ENCODE measurements at regions not wholly inside any gene's neighbourhood (a gene's known extent, or its start where the extent isn't known, plus 50 kb on each side); places are given as distances from the start of the nearest gene placed in this dataset.

- Mint-ChIP-seq H3K36me3 (ENCODE audit: insufficient read depth, unreplicated experiment) (no peaks in the 10 kb centered on the region), H3K4me3 (ENCODE audit: unreplicated experiment) (no peak overlapping the region), H3K4me1 (ENCODE audit: insufficient read depth, unreplicated experiment) (peaks cover 6% of the 10 kb centered on the region), H3K9me3 (ENCODE audit: unreplicated experiment) (no peaks in the 10 kb centered on the region), H3K27me3 (ENCODE audit: insufficient read depth, unreplicated experiment) (no peaks in the 10 kb centered on the region), H3K27ac (ENCODE audit: low read depth, unreplicated experiment) (no peak overlapping the region)
- ChIA-PET POLR2A (no interaction called here), CTCF (interaction anchor here (0.7 kb wide), 1 partner anchor 48 kb away, joined by 3 read pairs; no protein-coding TSS in a partner anchor)
- TF ChIP-seq, protein P1, sequence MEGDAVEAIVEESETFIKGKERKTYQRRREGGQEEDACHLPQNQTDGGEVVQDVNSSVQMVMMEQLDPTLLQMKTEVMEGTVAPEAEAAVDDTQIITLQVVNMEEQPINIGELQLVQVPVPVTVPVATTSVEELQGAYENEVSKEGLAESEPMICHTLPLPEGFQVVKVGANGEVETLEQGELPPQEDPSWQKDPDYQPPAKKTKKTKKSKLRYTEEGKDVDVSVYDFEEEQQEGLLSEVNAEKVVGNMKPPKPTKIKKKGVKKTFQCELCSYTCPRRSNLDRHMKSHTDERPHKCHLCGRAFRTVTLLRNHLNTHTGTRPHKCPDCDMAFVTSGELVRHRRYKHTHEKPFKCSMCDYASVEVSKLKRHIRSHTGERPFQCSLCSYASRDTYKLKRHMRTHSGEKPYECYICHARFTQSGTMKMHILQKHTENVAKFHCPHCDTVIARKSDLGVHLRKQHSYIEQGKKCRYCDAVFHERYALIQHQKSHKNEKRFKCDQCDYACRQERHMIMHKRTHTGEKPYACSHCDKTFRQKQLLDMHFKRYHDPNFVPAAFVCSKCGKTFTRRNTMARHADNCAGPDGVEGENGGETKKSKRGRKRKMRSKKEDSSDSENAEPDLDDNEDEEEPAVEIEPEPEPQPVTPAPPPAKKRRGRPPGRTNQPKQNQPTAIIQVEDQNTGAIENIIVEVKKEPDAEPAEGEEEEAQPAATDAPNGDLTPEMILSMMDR (IDR thresholded peaks at IDR 0.05; ENCODE audit: unreplicated experiment), result no peak
- DNase-seq (ENCODE audit: unreplicated experiment), result no peak
- intact Hi-C loops (cut with micrococcal nuclease), result no loop called here
- no TSS peak for BruUV-seq (replicated peaks)
Measured at GRCh38 chr15:73001840-73002239, 50.4 kb upstream of the NEO1 start.

DNA sequence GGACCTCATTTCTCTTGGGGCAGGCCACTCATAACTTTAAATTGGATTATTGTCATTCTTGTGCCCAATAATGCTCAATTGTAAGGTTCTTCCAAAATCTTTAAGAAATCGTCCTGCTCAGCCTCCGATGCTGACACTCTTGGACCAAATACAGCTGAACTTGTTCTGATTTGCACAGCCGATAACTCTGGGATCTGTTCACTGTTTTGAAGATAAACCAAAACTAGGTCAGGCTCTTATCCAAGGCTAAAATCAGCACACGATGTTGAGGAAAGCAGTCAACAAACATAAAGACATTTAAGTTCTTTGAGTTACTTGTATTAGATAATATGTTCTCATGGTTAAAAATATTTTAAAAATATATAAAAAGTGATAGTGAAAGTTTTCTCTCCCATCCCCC is 52.0 kb upstream of the NEO1 start:
- POLR2A ChIA-PET, result interaction anchor here (1.2 to 1.3 kb wide), 2 partner anchors 9 to 51 kb away, joined by 3 to 4 read pairs; no protein-coding TSS in a partner anchor
- Mint-ChIP-seq H3K9me3 (ENCODE audit: unreplicated experiment) (no peaks in the 10 kb centered on the region), H3K27ac (ENCODE audit: low read depth, unreplicated experiment) (no peak overlapping the region), H3K27me3 (ENCODE audit: insufficient read depth, unreplicated experiment) (no peaks in the 10 kb centered on the region), H3K36me3 (ENCODE audit: insufficient read depth, unreplicated experiment) (no peaks in the 10 kb centered on the region), H3K4me1 (ENCODE audit: insufficient read depth, unreplicated experiment) (peaks cover 6% of the 10 kb centered on the region), H3K4me3 (ENCODE audit: unreplicated experiment) (no peak overlapping the region)
- intact Hi-C loops (cut with micrococcal nuclease), result no loop called here
- TF ChIP-seq, protein P1 (IDR thresholded peaks at IDR 0.05; ENCODE audit: unreplicated experiment), result no peak
- no peak for DNase-seq (ENCODE audit: unreplicated experiment)
- CTCF ChIA-PET, result no interaction called here
- BruUV-seq (replicated peaks), result no TSS peak

DNA sequence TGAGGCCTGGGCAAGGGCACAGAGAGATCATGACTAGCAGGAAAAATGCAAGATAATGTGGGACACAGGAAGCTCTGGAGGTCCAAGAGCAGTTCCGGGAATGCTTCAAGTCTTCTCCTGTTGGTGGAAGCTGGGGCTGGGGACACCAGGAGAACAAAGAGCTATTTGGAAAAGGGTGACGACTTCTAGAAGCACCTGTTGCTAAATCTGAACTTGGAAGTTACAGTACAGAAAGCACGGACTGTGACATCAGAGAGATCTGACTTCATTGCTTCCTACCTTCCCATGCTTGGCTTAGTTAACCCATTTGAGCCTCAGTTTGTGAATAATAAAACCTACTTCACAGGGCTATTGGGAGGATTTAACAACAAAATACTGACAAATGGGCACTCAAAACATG is 52.7 kb upstream of the NEO1 start:
- no peak for DNase-seq (ENCODE audit: unreplicated experiment)
- Mint-ChIP-seq H3K9me3 (ENCODE audit: unreplicated experiment) (no peaks in the 10 kb centered on the region), H3K27me3 (ENCODE audit: insufficient read depth, unreplicated experiment) (no peaks in the 10 kb centered on the region), H3K4me3 (ENCODE audit: unreplicated experiment) (no peak overlapping the region), H3K27ac (ENCODE audit: low read depth, unreplicated experiment) (no peak overlapping the region), H3K36me3 (ENCODE audit: insufficient read depth, unreplicated experiment) (no peaks in the 10 kb centered on the region), H3K4me1 (ENCODE audit: insufficient read depth, unreplicated experiment) (peaks cover 6% of the 10 kb centered on the region)
- ChIA-PET CTCF (interaction anchor here (0.5 kb wide), 1 partner anchor 11 kb away, joined by 3 read pairs; no protein-coding TSS in a partner anchor), POLR2A (interaction anchor here (1.2 to 1.3 kb wide), 2 partner anchors 9 to 52 kb away, joined by 3 to 4 read pairs; no protein-coding TSS in a partner anchor)
- no TSS peak for BruUV-seq (replicated peaks)
- TF ChIP-seq, protein P1 (IDR thresholded peaks at IDR 0.05; ENCODE audit: unreplicated experiment), result no peak
- intact Hi-C loops (cut with micrococcal nuclease), result no loop called here

DNA sequence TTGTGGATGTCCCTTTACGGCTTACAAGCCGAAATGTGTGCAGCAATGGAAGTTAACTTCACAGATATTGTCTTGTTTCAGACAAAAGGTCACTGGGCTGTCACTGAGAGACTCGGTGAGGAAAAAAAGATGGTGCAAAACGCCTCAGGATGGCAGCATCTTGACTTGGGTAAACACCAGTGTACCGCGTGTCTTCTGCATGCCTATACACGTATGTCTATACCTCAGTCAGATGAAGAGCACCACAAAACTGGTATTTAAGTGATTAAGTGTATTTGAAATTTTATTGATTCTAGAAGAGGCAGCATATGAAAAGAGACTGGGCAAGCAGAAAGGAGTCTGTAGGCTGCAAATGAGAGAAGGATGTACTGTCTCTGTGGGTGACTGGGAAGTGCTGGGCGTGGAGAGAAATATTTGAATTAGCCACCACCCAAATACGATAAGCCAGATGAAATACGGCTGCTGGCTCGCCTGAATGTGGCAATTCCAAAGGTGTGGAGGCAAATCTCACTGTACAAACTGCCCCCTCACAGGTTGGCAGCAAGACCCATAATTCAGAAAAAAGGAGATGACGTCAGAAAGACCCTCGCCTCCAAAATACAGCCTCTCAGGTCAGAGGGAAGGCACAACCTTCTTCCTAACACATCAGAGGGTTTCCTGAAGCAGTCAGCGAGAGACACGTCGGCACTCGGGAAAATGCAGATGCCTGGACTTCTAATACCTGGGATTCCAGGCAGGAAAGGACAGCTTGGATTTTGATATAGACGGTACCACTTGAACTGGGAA is 53.4 kb upstream of the NEO1 start:
- CTCF ChIA-PET, result interaction anchor here (0.6 to 0.7 kb wide), 2 partner anchors 17 to 23 kb away, joined by 3 read pairs; no protein-coding TSS in a partner anchor
- Mint-ChIP-seq H3K9me3 (ENCODE audit: unreplicated experiment) (no peaks in the 10 kb centered on the region), H3K36me3 (ENCODE audit: insufficient read depth, unreplicated experiment) (no peaks in the 10 kb centered on the region), H3K27ac (ENCODE audit: low read depth, unreplicated experiment) (peak overlapping the region; percentile 49), H3K4me1 (ENCODE audit: insufficient read depth, unreplicated experiment) (peaks cover 6% of the 10 kb centered on the region), H3K27me3 (ENCODE audit: insufficient read depth, unreplicated experiment) (no peaks in the 10 kb centered on the region), H3K4me3 (ENCODE audit: unreplicated experiment) (no peak overlapping the region)
- DNase-seq (ENCODE audit: unreplicated experiment), result no peak
- intact Hi-C loops (cut with micrococcal nuclease), result no loop called here
- POLR2A ChIA-PET, result interaction anchor here (0.8 to 1.6 kb wide), 3 partner anchors 11 to 52 kb away, joined by 3 to 12 read pairs (median 4); no protein-coding TSS in a partner anchor
- TF ChIP-seq, protein P1 (IDR thresholded peaks at IDR 0.05; ENCODE audit: unreplicated experiment), result no peak
- BruUV-seq (replicated peaks), result no TSS peak

Measured in MCF 10A (cell line).